ENCODE measurements at regions not wholly inside any gene's neighbourhood (a gene's known extent, or its start where the extent isn't known, plus 50 kb on each side); places are given as distances from the start of the nearest gene placed in this dataset.

DNA sequence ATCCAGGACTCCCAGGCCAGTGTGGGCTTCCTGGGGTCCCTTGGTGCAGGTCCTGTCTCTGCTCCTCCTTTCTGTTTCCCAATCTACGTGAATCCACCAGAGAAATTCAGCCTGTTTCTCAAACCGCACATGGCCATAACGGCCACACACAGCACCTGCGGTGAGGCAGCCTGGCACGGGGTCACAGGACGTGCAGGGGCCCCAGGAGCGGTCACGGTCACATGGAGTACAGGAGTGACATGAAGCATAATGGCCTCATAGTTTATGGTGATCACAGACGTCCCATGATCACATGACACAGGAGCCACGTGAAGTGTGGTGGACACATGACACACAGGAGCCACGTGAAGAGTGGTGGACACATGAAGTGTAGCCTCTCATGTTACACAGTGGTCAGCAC is 248.5 kb upstream of the IRX4 start:
- TF ChIP-seq CTCF (IDR thresholded peaks at IDR 0.05), result no peak
- TF ChIP-seq ZFX (IDR thresholded peaks at IDR 0.05; ENCODE audit: borderline replicate concordance), result no peak
